ENCODE measurements at regions not wholly inside any gene's neighbourhood (a gene's known extent, or its start where the extent isn't known, plus 50 kb on each side); places are given as distances from the start of the nearest gene placed in this dataset.
"Not testable (repeated sequence)": the region's sequence is repeated elsewhere in the genome, so short reads cannot be mapped to it uniquely, and the experiment has no call there.

DNA sequence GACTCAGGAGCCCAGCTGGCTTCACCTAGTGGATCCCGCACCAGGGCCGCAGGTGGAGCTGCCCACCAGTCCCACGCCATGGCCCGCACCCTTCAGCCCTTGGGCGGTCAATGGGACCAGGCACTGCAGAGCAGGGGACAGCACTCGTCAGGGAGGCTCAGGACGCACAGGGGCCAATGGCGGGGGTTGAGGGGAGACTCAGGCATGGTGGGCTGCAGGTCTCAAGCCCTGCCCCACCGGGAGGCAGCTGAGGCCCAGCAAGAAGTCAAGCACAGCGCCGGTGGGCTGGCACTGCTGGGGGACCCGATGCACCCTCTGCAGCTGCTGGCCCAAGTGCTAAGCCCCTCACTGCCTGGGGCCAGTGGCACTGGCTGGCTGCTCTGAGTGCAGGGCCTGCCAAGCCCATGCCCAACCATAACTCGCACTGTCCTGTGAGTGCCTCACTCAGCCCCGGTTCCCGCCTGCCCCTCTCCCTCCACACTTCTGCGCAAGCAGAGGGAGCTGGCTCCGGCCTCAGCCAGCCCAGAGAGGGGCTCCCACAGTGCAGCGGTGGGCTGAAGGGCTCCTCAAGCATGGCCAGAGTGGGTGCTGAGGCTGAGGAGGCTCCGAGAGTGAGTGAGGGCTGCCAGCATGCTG, 111.7 kb upstream of the PGR start:
- no peak for TF ChIP-seq REST (IDR thresholded peaks at IDR 0.05; ENCODE audit: insufficient replicate concordance, low read depth)
- TF ChIP-seq, protein P1, sequence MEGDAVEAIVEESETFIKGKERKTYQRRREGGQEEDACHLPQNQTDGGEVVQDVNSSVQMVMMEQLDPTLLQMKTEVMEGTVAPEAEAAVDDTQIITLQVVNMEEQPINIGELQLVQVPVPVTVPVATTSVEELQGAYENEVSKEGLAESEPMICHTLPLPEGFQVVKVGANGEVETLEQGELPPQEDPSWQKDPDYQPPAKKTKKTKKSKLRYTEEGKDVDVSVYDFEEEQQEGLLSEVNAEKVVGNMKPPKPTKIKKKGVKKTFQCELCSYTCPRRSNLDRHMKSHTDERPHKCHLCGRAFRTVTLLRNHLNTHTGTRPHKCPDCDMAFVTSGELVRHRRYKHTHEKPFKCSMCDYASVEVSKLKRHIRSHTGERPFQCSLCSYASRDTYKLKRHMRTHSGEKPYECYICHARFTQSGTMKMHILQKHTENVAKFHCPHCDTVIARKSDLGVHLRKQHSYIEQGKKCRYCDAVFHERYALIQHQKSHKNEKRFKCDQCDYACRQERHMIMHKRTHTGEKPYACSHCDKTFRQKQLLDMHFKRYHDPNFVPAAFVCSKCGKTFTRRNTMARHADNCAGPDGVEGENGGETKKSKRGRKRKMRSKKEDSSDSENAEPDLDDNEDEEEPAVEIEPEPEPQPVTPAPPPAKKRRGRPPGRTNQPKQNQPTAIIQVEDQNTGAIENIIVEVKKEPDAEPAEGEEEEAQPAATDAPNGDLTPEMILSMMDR (IDR thresholded peaks at IDR 0.05; ENCODE audit: insufficient read depth, low read length): no peak
- no peak for TF ChIP-seq GABPA (IDR thresholded peaks at IDR 0.05; ENCODE audit: low read depth)
- no peak for TF ChIP-seq SPI1 (IDR thresholded peaks at IDR 0.05; ENCODE audit: borderline replicate concordance, low read depth)
- no peak for TF ChIP-seq POLR2AphosphoS5 (IDR thresholded peaks at IDR 0.05; ENCODE audit: low read depth)
- DNase-seq (ENCODE audit: low read depth in 1 of 2, low spot score in 1 of 2): no peak
- H3K27me3 ChIP-seq (ENCODE audit: insufficient read depth, poor library complexity, severe bottlenecking): no peaks in the 10 kb centered on the region
- no peak overlapping the region for H3K4me3 ChIP-seq (replicated peaks; ENCODE audit: insufficient read depth, low read length)
- no peak overlapping the region for H3K27ac ChIP-seq (replicated peaks)

GRCh38 chr11:101231207-101231834, 101.7 kb upstream of the PGR start:
- H3K27ac ChIP-seq (replicated peaks); H3K27me3 ChIP-seq (ENCODE audit: insufficient read depth, poor library complexity, severe bottlenecking); H3K4me3 ChIP-seq (replicated peaks; ENCODE audit: insufficient read depth, low read length); DNase-seq (ENCODE audit: low read depth in 1 of 2, low spot score in 1 of 2): not testable (repeated sequence)

DNA sequence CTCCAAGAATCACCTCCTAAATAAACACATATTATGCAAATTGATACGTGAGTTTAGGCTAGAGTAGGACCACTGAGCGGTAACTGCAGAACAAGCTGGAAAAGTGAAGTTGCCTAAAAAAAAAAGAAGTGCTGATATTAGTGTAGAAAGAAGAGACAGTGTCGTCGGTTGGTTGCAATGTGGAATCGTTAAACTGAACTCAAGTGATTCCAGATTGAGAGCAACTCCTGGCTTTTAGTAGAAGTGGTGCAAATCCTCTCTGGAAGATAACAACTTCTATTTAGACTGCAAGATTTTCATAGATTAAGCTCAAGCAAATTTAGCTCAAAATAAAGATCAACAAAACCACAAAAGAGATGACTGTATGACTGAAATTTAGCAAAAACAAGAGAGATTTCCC, 97.0 kb upstream of the PGR start:
- Histone ChIP-seq H3K27ac (replicated peaks) (no peak overlapping the region), H3K4me3 (replicated peaks; ENCODE audit: insufficient read depth, low read length) (no peak overlapping the region), H3K27me3 (ENCODE audit: insufficient read depth, poor library complexity, severe bottlenecking) (no peaks in the 10 kb centered on the region)
- DNase-seq (ENCODE audit: low read depth in 1 of 2, low spot score in 1 of 2): no peak
- TF ChIP-seq SPI1 (IDR thresholded peaks at IDR 0.05; ENCODE audit: borderline replicate concordance, low read depth): no peak
- TF ChIP-seq, protein P1 (IDR thresholded peaks at IDR 0.05; ENCODE audit: insufficient read depth, low read length): no peak
- TF ChIP-seq POLR2AphosphoS5 (IDR thresholded peaks at IDR 0.05; ENCODE audit: low read depth): no peak
- TF ChIP-seq GABPA (IDR thresholded peaks at IDR 0.05; ENCODE audit: low read depth): no peak
- TF ChIP-seq REST (IDR thresholded peaks at IDR 0.05; ENCODE audit: insufficient replicate concordance, low read depth): no peak

GRCh38 chr11:101224221-101224620, 94.6 kb upstream of the PGR start:
- Histone ChIP-seq H3K27ac (replicated peaks) (no peak overlapping the region), H3K4me3 (replicated peaks; ENCODE audit: insufficient read depth, low read length) (no peak overlapping the region), H3K27me3 (ENCODE audit: insufficient read depth, poor library complexity, severe bottlenecking) (no peaks in the 10 kb centered on the region)
- TF ChIP-seq, protein P1 (IDR thresholded peaks at IDR 0.05; ENCODE audit: insufficient read depth, low read length): no peak
- TF ChIP-seq POLR2AphosphoS5 (IDR thresholded peaks at IDR 0.05; ENCODE audit: low read depth): no peak
- TF ChIP-seq SPI1 (IDR thresholded peaks at IDR 0.05; ENCODE audit: borderline replicate concordance, low read depth): no peak
- TF ChIP-seq GABPA (IDR thresholded peaks at IDR 0.05; ENCODE audit: low read depth): no peak
- no peak for TF ChIP-seq REST (IDR thresholded peaks at IDR 0.05; ENCODE audit: insufficient replicate concordance, low read depth)
- DNase-seq (ENCODE audit: low read depth in 1 of 2, low spot score in 1 of 2): no peak

GRCh38 chr11:101218091-101218490, 88.5 kb upstream of the PGR start:
- not testable (repeated sequence) for DNase-seq (ENCODE audit: low read depth in 1 of 2, low spot score in 1 of 2); H3K27me3 ChIP-seq (ENCODE audit: insufficient read depth, poor library complexity, severe bottlenecking); H3K27ac ChIP-seq (replicated peaks); H3K4me3 ChIP-seq (replicated peaks; ENCODE audit: insufficient read depth, low read length)

GRCh38 chr11:101216091-101216490, 86.5 kb upstream of the PGR start:
- H3K4me3 ChIP-seq (replicated peaks; ENCODE audit: insufficient read depth, low read length); H3K27ac ChIP-seq (replicated peaks); DNase-seq (ENCODE audit: low read depth in 1 of 2, low spot score in 1 of 2); H3K27me3 ChIP-seq (ENCODE audit: insufficient read depth, poor library complexity, severe bottlenecking): not testable (repeated sequence)
